CD4-positive, alpha-beta T cell (primary cell): ENCODE measurements at regions not wholly inside any gene's neighbourhood (a gene's known extent, or its start where the extent isn't known, plus 50 kb on each side); places are given as distances from the start of the nearest gene placed in this dataset.

Experiments used
- ATAC-seq: fragments of 200-7000 bp; cut with Tn5 transposase; one replicate; pipeline ENCODE4 v1.10.0; 2022; ENCODE audit warnings: mild to moderate bottlenecking; ENCODE audit not compliant: poor library complexity
- CTCF ChIA-PET: fragments of 350-600 bp; sonication (Branson Sonifier 250); formaldehyde crosslinking; loops from one replicate; lab custom pipeline; 2021; ENCODE audit warnings: antibody characterized with exemption, inconsistent platforms; lab: Charles Lee
- POLR2A ChIA-PET: fragments of 350-600 bp; sonication (Branson Sonifier 250); formaldehyde crosslinking; loops from one replicate; lab custom pipeline; 2021; ENCODE audit warnings: antibody characterized with exemption, inconsistent platforms; lab: Charles Lee
- DNase-seq, 14 experiments: peaks; one replicate each; pipeline ENCODE4 v3.0.0-alpha.2; 2013 to 2020; ENCODE audit warnings: mixed read lengths in 2 of 14
- H3K27ac ChIP-seq, 2 donors: one replicate each; pipeline versions ENCODE4 v1.5.1 to v1.7.0; 2013; ENCODE audit warnings: low read length in 2 of 2, low read depth in 1 of 2, mild to moderate bottlenecking in 1 of 2
- H3K27me3 ChIP-seq, 2 experiments: 1 replicate in 1 of 2; 2 replicates in 1 of 2; pipeline versions ENCODE4 v1.6.1 to v1.7.0; 2013; ENCODE audit warnings: low read length in 2 of 2, control low read depth in 1 of 2, mild to moderate bottlenecking in 1 of 2, moderate library complexity in 1 of 2; ENCODE audit not compliant: insufficient read depth in 2 of 2, control insufficient read depth in 1 of 2
- H3K36me3 ChIP-seq: one replicate; pipeline ENCODE4 v1.6.1; 2013; ENCODE audit warnings: low read length, control low read depth; ENCODE audit not compliant: insufficient read depth
- H3K4me1 ChIP-seq: one replicate; pipeline ENCODE4 v1.6.1; 2013; ENCODE audit warnings: low read length, control low read depth; ENCODE audit not compliant: insufficient read depth
- H3K4me3 ChIP-seq: one replicate; pipeline ENCODE4 v1.5.1; 2013; ENCODE audit warnings: mild to moderate bottlenecking, low read length, moderate library complexity
- H3K9me3 ChIP-seq, 2 experiments: 1 replicate in 1 of 2; 2 replicates in 1 of 2; pipeline versions ENCODE4 v1.6.1 to v1.7.0; 2013; ENCODE audit warnings: low read length in 2 of 2, mild to moderate bottlenecking in 2 of 2, control low read depth in 1 of 2, moderate library complexity in 1 of 2; ENCODE audit not compliant: control insufficient read depth in 1 of 2, insufficient read depth in 1 of 2
- H3K27ac Mint-ChIP-seq: one replicate; pipeline ENCODE4 v1.8.0; 2020; ENCODE audit warnings: mixed read lengths
- H3K27me3 Mint-ChIP-seq: one replicate; pipeline ENCODE4 v1.8.0; 2021; ENCODE audit warnings: mixed read lengths
- H3K36me3 Mint-ChIP-seq: one replicate; pipeline ENCODE4 v1.8.0; 2021; ENCODE audit warnings: low read depth, mixed read lengths
- H3K4me1 Mint-ChIP-seq: one replicate; pipeline ENCODE4 v1.8.0; 2021; ENCODE audit warnings: low read depth, mixed read lengths
- H3K4me3 Mint-ChIP-seq: one replicate; pipeline ENCODE4 v1.8.0; 2020; ENCODE audit warnings: mild to moderate bottlenecking, mixed read lengths
- H3K9me3 Mint-ChIP-seq: one replicate; pipeline ENCODE4 v1.8.0; 2020; ENCODE audit warnings: mixed read lengths
- intact Hi-C, 2 experiments: fragments of 100-400 bp; cut with DNase I in 1 of 2; cut with micrococcal nuclease in 1 of 2; formaldehyde crosslinking; loops; one replicate each; pipeline versions ENCODE4 v1.15.1 to v1.9.0; 2023 to 2025; cut with DNase I, micrococcal nuclease
- TF ChIP-seq, protein P1 (sequence below): fragments of 200-600 bp; IDR thresholded peaks from one replicate; pipeline ENCODE4 v1.8.0; 2022; ENCODE audit warnings: antibody characterized with exemption, mild to moderate bottlenecking

DNA sequence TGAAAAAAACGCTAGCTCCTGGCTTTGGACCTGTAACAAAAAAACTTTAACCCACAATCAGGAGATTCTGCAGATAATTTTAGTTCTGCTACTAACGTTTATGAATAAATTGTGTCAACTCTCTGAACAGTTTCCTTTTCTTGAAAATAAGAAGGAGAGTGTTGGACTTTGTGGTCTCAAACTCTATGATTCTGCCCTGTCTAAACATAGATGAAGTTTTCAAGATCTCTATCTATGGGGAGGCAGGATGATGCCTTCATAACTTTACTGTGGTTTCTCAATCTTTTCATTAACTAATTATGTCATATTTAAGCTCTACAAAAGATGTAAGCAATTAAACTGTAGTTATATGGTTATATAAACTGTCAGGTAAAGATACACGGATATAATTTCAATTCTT lies 162.0 kb downstream of the REEP3 start:
- TF ChIP-seq, protein P1, sequence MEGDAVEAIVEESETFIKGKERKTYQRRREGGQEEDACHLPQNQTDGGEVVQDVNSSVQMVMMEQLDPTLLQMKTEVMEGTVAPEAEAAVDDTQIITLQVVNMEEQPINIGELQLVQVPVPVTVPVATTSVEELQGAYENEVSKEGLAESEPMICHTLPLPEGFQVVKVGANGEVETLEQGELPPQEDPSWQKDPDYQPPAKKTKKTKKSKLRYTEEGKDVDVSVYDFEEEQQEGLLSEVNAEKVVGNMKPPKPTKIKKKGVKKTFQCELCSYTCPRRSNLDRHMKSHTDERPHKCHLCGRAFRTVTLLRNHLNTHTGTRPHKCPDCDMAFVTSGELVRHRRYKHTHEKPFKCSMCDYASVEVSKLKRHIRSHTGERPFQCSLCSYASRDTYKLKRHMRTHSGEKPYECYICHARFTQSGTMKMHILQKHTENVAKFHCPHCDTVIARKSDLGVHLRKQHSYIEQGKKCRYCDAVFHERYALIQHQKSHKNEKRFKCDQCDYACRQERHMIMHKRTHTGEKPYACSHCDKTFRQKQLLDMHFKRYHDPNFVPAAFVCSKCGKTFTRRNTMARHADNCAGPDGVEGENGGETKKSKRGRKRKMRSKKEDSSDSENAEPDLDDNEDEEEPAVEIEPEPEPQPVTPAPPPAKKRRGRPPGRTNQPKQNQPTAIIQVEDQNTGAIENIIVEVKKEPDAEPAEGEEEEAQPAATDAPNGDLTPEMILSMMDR: no peak
- DNase-seq (no peak), ATAC-seq (no peak)
- Mint-ChIP-seq H3K4me3 (no peak overlapping the region), H3K4me1 (peaks cover 20% of the 10 kb centered on the region), H3K36me3 (no peaks in the 10 kb centered on the region), H3K27me3 (peaks cover 4% of the 10 kb centered on the region), H3K27ac (peak overlapping the region; percentile 31), H3K9me3 (no peaks in the 10 kb centered on the region)
- Histone ChIP-seq H3K9me3 (no peaks in the 10 kb centered on the region), H3K27ac (no peak overlapping the region), H3K4me3 (no peak overlapping the region), H3K27me3 (peaks cover 0 to 3% of the 10 kb centered on the region in 2 experiments), H3K36me3 (no peaks in the 10 kb centered on the region), H3K4me1 (no peaks in the 10 kb centered on the region)
- intact Hi-C loops: no loop called here
- CTCF ChIA-PET: interaction anchor here (1.0 kb wide), 1 partner anchor 36 kb away, joined by 3 read pairs; no protein-coding TSS in a partner anchor
- POLR2A ChIA-PET: interaction anchor here (0.9 kb wide), 1 partner anchor 161 kb away, joined by 4 read pairs; no protein-coding TSS in a partner anchor

DNA sequence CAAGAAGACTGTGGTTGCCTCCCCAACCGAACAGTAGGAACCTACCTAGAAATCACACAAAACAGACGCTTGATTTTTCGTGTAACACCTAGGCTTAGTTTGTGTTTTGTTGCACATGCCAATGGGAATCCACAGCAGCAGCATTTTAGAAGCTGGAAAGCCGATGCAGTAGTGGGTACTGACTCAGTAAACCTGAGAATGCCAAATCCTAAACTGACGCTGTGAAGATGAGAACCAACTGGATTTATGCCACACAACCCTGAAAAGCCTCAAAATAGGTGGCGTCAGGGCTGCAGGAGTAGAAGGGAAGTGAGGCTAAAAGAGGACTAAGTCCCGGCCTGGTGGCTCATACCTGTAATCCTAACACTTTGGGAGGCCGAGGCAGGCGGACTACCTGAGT lies 162.5 kb downstream of the REEP3 start:
- intact Hi-C loops: no loop called here
- DNase-seq: no peak
- H3K4me1 Mint-ChIP-seq: peaks cover 20% of the 10 kb centered on the region
- Histone ChIP-seq H3K9me3 (no peaks in the 10 kb centered on the region), H3K27ac (no peak overlapping the region), H3K4me3 (no peak overlapping the region), H3K36me3 (no peaks in the 10 kb centered on the region), H3K4me1 (no peaks in the 10 kb centered on the region), H3K27me3 (peaks cover 0 to 3% of the 10 kb centered on the region in 2 experiments)
- peaks cover 4% of the 10 kb centered on the region for H3K27me3 Mint-ChIP-seq
- H3K4me3 Mint-ChIP-seq: peak overlapping the region; percentile 13
- H3K9me3 Mint-ChIP-seq: no peaks in the 10 kb centered on the region
- H3K36me3 Mint-ChIP-seq: no peaks in the 10 kb centered on the region
- CTCF ChIA-PET: interaction anchor here (1.0 kb wide), 1 partner anchor 36 kb away, joined by 3 read pairs; no protein-coding TSS in a partner anchor
- peak overlapping the region; percentile 31 for H3K27ac Mint-ChIP-seq
- POLR2A ChIA-PET: interaction anchor here (0.9 kb wide), 1 partner anchor 161 kb away, joined by 4 read pairs; no protein-coding TSS in a partner anchor
- ATAC-seq: peak; percentile 21
- TF ChIP-seq, protein P1: no peak

DNA sequence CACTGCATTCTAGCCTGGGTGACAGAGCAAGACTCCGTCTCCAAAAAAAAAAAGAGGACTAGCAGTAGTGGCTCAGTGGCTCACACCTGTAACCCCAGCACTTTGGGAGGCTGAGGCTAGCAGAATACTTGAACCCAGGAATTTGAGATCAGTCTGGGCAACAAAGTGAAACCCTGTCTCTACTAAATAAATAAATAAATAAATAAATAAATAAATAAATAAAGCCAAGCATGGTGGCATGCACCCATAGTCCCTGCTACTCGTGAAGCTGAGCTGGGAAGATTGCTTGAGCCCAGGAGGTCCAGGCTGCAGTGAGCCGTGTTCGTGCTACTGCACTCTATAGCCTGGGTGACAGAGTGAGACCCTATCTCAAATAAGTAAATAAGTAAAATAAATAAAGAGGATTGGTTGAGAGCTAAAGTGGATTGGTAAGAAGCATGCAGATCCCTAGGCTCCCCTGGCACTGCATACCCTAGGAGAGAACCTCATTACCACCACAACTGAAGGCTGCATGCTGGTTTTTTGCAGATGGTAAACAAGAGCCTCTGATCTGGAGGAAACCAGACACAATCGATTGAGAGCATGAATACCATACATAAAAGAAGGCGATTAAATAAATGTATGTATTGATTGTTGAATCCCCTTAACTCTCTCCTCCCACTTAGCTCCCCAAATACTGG lies 163.2 kb downstream of the REEP3 start:
- Mint-ChIP-seq H3K27ac (no peak overlapping the region), H3K27me3 (peaks cover 6% of the 10 kb centered on the region), H3K4me1 (peaks cover 20% of the 10 kb centered on the region), H3K36me3 (no peaks in the 10 kb centered on the region), H3K4me3 (no peak overlapping the region), H3K9me3 (no peaks in the 10 kb centered on the region)
- intact Hi-C loops: no loop called here
- DNase-seq: no peak
- peaks cover 0 to 3% of the 10 kb centered on the region in 2 experiments for H3K27me3 ChIP-seq
- CTCF ChIA-PET: interaction anchor here (1.0 kb wide), 1 partner anchor 35 kb away, joined by 3 read pairs; no protein-coding TSS in a partner anchor
- H3K4me3 ChIP-seq: no peak overlapping the region
- no peak for ATAC-seq
- no peaks in the 10 kb centered on the region for H3K36me3 ChIP-seq
- H3K4me1 ChIP-seq: no peaks in the 10 kb centered on the region
- no peak overlapping the region for H3K27ac ChIP-seq
- TF ChIP-seq, protein P1: no peak
- no peaks in the 10 kb centered on the region for H3K9me3 ChIP-seq
- POLR2A ChIA-PET: interaction anchor here (0.9 kb wide), 1 partner anchor 162 kb away, joined by 4 read pairs; no protein-coding TSS in a partner anchor
